Activated naive CD8-positive, alpha-beta T cell treated with anti-CD3 and anti-CD28 coated beads, Interleukin-2, amount 50 U/mL, for 24 hours (primary cell): ENCODE measurements at regions not wholly inside any gene's neighbourhood (a gene's known extent, or its start where the extent isn't known, plus 50 kb on each side); places are given as distances from the start of the nearest gene placed in this dataset.

ENCODE experiments used
- ATAC-seq: fragments of 150-1000 bp; cut with Tn5 transposase; one replicate; pipeline ENCODE4 v1.10.0; 2021
- DNase-seq: peaks from one replicate; pipeline ENCODE4 v3.0.0; 2021
- H3K27ac Mint-ChIP-seq: one replicate; pipeline ENCODE4 v1.8.0; 2021; ENCODE audit warnings: mild to moderate bottlenecking, mixed read lengths
- H3K27me3 Mint-ChIP-seq: one replicate; pipeline ENCODE4 v1.8.0; 2021; ENCODE audit warnings: mixed read lengths
- H3K36me3 Mint-ChIP-seq: one replicate; pipeline ENCODE4 v1.8.0; 2021; ENCODE audit warnings: low read depth, mixed read lengths
- H3K4me1 Mint-ChIP-seq: one replicate; pipeline ENCODE4 v1.8.0; 2021; ENCODE audit warnings: mixed read lengths
- H3K4me3 Mint-ChIP-seq: one replicate; pipeline ENCODE4 v1.8.0; 2021; ENCODE audit warnings: mild to moderate bottlenecking, moderate library complexity, mixed read lengths
- H3K9me3 Mint-ChIP-seq: one replicate; pipeline ENCODE4 v1.8.0; 2021; ENCODE audit warnings: mixed read lengths

DNA sequence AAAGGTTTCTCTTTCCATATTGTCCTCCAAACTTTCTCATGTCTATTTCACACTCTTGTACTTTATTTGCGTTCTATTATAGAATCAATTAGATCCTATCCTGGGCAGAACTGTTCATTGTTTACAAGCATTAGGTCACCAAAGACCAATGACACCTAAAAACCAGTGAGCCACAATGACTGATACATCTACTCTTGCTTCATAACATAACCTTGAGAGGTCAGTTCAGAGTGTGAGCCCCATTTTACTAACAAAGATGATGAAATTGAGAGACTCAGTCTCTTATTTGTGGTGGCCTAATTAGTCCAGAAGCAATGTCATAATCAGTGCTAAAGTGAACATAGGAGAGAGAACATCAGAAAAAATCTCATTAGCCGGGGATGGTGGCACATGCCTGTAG is 248.9 kb upstream of the RBBP8 start:
- Mint-ChIP-seq H3K27ac (no peak overlapping the region), H3K4me1 (no peaks in the 10 kb centered on the region), H3K27me3 (no peaks in the 10 kb centered on the region), H3K4me3 (no peak overlapping the region), H3K36me3 (no peaks in the 10 kb centered on the region), H3K9me3 (no peaks in the 10 kb centered on the region)
- DNase-seq (no peak), ATAC-seq (no peak)

DNA sequence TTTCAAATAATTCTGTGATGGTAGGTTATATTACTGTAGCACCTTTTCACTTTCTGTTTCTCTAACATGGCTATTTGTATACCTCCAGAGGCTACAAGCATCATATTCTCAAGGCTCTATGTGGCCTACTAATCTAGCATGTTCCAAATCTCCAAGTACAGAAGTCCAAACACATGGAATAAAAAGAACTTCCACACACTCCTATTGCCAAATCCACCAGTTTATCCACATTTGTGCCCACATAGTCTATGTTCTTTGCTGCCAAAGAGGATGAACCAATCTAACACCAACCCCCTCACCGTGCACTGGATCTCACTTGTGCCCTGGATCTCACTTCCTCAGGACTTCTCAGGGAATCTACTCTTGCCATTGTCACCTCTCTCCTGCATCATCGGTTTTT is 247.3 kb upstream of the RBBP8 start:
- Mint-ChIP-seq H3K27ac (no peak overlapping the region), H3K4me3 (no peak overlapping the region), H3K27me3 (no peaks in the 10 kb centered on the region), H3K9me3 (no peaks in the 10 kb centered on the region), H3K36me3 (no peaks in the 10 kb centered on the region), H3K4me1 (no peaks in the 10 kb centered on the region)
- no peak for ATAC-seq
- no peak for DNase-seq

DNA sequence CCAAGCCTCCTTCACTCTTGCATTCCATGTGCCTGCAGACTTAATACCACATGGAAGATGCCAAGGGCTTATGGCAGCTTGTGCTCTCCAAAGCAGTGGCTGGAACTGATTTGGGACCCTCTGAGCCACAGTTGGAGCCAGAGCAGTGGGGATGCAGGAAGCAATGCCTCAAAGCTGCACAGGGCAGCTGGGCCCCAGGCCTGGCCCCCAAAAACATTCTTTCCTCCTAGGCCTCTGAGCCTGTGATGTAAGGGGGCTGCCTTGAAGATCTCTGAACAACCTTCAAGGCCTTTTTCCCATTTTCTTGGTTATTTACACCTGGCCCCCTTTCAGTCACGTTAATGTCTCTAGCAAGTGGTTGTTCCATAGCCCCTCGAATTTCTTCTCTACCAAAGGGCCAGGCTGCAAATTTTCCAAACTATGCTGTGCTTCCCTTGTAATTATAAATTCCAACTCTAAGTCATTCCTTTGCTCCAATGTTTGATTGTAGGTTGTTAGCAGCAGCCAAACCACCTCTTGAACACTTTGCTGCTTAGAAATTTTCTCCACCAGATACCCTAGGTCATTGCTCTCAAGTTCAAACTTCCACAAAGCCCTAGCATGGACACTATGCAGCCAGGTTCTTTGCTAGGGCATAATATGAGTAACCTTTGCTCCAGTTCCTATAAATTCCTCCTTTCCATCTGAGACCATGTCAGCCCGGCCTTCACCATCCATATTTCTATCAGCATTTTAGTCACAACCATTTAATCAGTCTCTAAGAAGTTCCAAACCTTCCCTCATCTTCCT is 245.0 kb upstream of the RBBP8 start:
- no peak overlapping the region for H3K4me3 Mint-ChIP-seq
- no peaks in the 10 kb centered on the region for H3K4me1 Mint-ChIP-seq
- no peaks in the 10 kb centered on the region for H3K27me3 Mint-ChIP-seq
- no peak overlapping the region for H3K27ac Mint-ChIP-seq
- H3K36me3 Mint-ChIP-seq = no peaks in the 10 kb centered on the region
- ATAC-seq (no peak), DNase-seq (no peak)
- H3K9me3 Mint-ChIP-seq = no peaks in the 10 kb centered on the region

DNA sequence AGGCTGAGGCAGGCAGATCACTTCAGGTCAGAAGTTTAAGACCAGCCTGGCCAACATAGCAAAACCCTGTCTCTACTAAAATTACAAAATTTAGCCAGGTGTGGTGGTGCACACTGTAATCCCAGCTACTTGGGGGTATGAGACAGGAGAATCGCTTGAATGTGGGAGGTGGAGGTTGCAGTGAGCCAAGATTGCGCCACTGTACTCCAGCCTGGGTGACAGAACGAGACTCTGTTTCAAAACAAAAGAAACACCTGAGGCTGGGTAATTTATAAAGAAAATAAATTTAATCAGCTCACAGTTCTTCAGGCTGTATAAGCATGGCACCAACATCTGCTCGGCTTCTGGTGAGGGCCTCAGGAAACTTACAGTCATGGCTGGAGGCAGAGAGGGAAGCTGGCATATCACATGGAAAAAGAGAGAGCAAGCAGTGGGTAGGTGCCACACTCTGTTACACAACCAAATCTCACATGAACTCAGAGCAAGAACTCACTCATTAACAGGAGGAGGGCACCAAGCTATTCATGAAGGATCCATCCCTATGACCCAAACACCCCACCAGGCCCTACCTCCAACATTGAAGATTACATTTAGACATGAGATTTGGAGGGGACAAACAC is 244.1 kb upstream of the RBBP8 start:
- no peak overlapping the region for H3K4me3 Mint-ChIP-seq
- ATAC-seq (no peak), DNase-seq (no peak)
- H3K4me1 Mint-ChIP-seq = no peaks in the 10 kb centered on the region
- H3K9me3 Mint-ChIP-seq = no peaks in the 10 kb centered on the region
- H3K27ac Mint-ChIP-seq = no peak overlapping the region
- H3K27me3 Mint-ChIP-seq = peaks cover 3% of the 10 kb centered on the region
- H3K36me3 Mint-ChIP-seq = no peaks in the 10 kb centered on the region

DNA sequence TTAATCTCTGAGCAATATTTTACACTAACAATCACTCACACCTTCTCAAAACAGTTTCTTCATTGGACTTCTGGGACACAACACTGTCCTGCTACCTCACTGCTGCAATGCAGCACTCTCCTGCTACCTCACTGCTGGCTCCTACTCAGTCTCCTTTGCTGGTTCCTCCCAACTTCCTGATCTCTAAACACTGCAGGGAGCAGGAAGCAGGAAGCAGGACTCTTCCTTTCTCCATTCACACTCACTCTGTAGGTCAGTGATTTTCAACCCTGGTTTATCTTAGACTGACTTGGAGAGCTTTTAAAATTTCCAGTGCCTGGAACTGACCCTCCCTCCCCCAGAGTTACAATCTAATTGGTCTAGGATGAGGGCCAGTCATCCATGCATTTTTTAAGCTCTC is 243.4 kb upstream of the RBBP8 start:
- no peak for ATAC-seq
- H3K9me3 Mint-ChIP-seq = no peaks in the 10 kb centered on the region

DNA sequence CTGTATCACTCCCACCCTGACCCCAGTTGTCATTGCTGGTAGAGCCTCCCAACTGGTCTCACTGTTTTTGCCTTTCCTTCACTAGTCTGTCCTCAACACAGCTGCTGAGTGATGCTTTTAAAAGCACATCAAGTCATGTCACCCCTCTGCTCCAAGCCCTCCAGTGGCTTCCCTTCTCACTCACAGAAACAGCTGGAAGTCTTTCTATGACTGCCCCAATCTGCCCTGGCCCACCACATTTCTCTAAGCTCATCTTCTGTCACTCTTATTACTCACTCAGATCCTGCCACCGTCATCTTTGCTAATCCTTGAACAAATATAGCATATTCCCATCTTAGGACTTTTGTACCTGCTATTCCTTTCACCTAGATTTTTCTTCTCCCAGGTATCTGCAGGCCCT is 242.6 kb upstream of the RBBP8 start:
- DNase-seq (no peak), ATAC-seq (no peak)
- Mint-ChIP-seq H3K27ac (no peak overlapping the region), H3K4me1 (no peaks in the 10 kb centered on the region), H3K9me3 (no peaks in the 10 kb centered on the region), H3K36me3 (no peaks in the 10 kb centered on the region), H3K27me3 (peaks cover 5% of the 10 kb centered on the region), H3K4me3 (no peak overlapping the region)

More for the DNA sequence above, 243.4 kb upstream of the RBBP8 start:
- Mint-ChIP-seq H3K4me3 (no peak overlapping the region), H3K36me3 (no peaks in the 10 kb centered on the region), H3K27ac (no peak overlapping the region), H3K4me1 (no peaks in the 10 kb centered on the region), H3K27me3 (peaks cover 3% of the 10 kb centered on the region)
- no peak for DNase-seq

DNA sequence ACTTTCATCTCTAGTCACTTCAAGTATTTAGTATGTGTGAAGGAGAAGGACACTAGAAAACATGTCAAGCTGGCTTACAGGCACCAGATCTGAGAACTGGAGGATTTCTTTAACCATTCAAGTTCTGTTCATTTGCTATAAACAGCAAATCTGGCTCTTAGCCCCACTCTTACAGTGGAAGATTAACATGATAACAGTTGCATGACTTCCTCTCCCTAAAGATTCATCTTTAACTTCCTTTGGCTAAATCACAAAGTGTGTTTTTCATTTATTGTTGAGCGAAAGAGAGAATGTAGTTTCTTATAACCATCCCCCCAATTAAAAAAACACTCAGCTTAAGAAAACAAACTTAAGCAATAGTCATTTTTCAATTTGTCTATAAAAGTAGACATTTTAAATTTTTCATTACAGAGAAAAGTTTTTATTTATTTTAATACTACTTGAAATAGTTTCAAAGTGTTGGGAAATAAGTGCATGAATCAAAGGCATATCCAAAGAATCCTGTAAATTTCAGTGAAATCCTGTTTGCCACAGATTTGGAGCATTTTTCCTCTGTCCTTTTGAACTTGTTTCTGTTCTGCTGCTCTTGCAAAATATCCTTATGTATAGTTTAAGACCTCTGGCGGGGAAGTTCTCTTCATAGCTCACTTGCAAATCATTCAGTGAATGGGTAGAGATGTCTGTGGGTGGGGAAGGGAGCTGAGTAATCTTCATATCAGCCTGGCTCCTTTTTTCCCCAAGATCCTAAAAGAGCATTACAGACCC is 241.0 kb upstream of the RBBP8 start:
- H3K4me1 Mint-ChIP-seq = no peaks in the 10 kb centered on the region
- no peak overlapping the region for H3K4me3 Mint-ChIP-seq
- H3K9me3 Mint-ChIP-seq = no peaks in the 10 kb centered on the region
- no peaks in the 10 kb centered on the region for H3K36me3 Mint-ChIP-seq
- H3K27ac Mint-ChIP-seq = no peak overlapping the region
- H3K27me3 Mint-ChIP-seq = peaks cover 5% of the 10 kb centered on the region
- no peak for DNase-seq
- ATAC-seq = no peak

DNA sequence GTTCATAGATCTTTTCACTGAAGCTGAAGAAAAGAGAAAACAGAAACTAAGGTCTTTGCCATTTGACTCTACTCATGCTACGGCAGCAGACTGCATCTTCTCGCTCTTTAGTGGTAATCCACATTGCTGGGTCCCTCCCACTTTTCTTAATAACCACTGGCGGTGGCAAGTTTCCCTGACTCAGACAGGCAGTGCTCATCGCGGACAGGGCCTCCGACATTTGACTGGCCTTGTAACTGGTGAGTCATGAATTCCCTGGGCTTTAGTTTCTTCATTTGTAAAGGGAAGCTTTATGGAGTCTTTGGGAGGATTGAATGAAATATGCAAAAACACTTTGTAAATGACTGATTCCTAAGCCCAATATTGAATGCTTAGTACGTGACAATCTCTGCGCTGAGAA is 238.2 kb upstream of the RBBP8 start:
- Mint-ChIP-seq H3K36me3 (no peaks in the 10 kb centered on the region), H3K4me3 (no peak overlapping the region), H3K4me1 (no peaks in the 10 kb centered on the region), H3K27me3 (peaks cover 5% of the 10 kb centered on the region), H3K9me3 (no peaks in the 10 kb centered on the region), H3K27ac (no peak overlapping the region)
- no peak for DNase-seq
- ATAC-seq = peak; percentile 40

DNA sequence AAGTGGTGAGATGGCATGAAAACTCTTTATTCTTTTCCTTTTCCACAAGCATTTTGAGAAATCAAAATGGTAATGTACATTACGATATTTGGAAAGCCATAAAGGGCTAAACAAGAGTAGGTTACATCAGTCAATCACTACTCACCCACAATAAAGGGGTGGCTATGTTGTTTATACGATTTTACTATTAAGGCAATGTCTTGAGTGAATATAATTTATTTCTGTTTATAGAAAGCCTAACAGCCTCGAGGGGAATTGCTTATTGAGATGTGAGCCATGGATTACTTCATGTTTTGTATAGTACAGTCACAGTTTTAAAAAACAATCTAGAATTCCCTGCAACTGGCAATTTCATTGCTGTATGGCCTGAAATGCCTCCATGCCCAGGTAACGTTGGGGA is 237.5 kb upstream of the RBBP8 start:
- no peak overlapping the region for H3K27ac Mint-ChIP-seq
- DNase-seq = no peak
- H3K9me3 Mint-ChIP-seq = no peaks in the 10 kb centered on the region
- H3K4me3 Mint-ChIP-seq = no peak overlapping the region
- no peak for ATAC-seq
- no peaks in the 10 kb centered on the region for H3K36me3 Mint-ChIP-seq
- no peaks in the 10 kb centered on the region for H3K4me1 Mint-ChIP-seq
- peaks cover 5% of the 10 kb centered on the region for H3K27me3 Mint-ChIP-seq

DNA sequence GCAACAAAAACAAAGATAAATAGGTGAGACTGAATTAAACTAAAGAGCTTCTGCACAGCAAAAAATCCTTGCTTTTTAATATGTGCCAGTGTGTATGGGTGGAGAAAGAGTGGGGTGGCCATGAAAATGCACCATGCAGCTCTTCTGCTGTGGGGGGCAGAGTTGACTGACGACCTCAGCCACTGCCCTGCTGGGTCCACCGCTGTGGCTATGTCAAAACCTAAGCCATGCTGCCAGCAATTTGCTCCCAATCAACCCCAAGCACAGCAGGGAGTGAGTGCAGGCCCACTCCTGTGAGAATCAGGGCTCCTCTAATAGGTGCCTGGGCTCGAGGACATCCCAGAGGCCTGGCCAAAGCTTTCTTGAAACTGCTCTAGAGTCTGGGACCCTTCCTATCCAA is 235.6 kb upstream of the RBBP8 start:
- Mint-ChIP-seq H3K36me3 (no peaks in the 10 kb centered on the region), H3K9me3 (no peaks in the 10 kb centered on the region), H3K27ac (no peak overlapping the region), H3K4me3 (no peak overlapping the region), H3K27me3 (peaks cover 5% of the 10 kb centered on the region), H3K4me1 (no peaks in the 10 kb centered on the region)
- DNase-seq (no peak), ATAC-seq (no peak)

DNA sequence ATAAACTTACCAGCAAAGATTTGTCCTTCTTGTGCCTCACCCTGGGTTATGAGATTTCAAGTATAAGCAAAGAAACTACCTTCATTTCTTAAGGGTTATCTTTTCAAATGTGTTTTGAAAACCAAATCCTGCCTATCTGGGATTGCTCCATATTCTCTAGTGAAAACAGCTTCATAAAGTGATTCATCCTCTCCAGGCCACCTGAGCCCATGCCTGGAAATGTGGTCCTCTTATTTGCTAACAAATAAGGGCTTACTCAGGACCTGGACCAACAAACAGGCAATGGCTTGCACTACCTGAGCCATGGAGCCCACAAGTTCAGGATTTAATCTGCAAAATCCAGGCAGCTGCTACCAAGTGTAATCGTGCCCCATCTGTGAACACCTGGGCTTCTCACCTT is 234.4 kb upstream of the RBBP8 start:
- peaks cover 3% of the 10 kb centered on the region for H3K27me3 Mint-ChIP-seq
- no peaks in the 10 kb centered on the region for H3K36me3 Mint-ChIP-seq
- DNase-seq (no peak), ATAC-seq (no peak)
- H3K27ac Mint-ChIP-seq = no peak overlapping the region
- no peak overlapping the region for H3K4me3 Mint-ChIP-seq
- no peaks in the 10 kb centered on the region for H3K9me3 Mint-ChIP-seq
- no peaks in the 10 kb centered on the region for H3K4me1 Mint-ChIP-seq

DNA sequence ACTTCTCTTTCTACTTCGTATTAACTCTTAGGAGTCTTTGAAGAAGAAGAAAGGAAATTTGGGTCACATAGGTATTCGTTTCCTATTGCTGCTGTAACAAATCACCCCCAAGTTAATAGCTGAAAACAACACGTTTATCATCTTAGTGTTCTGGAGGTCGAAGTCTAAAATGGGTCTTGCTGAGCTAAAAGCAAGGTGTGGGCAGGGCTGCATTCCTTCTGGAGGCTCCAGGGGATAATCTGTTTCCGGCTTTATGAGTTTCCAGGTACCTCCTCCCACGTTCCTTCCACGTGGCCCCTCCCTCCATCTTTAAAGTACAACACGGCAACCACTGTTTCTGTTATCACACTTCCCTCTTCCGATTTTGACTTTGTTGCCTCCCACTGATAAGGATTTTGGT is 233.5 kb upstream of the RBBP8 start:
- H3K27ac Mint-ChIP-seq = no peak overlapping the region

DNA sequence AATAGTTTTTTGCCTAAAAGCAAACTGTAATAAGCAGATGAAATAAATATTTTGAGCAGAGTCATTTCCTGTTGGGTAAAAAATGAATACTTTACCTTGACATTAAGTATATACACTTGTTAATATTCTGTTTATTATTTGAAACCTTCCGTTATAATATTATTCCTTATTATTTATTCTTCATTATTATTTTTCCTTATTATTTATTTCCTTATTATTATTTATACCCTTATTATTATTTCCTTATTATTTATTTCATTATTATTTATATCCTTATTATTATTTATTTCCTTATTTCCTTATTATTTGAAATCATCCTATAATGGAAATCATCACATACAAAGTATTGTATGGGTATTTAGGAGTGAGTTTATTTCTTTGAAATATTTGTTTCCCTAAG is 232.2 kb upstream of the RBBP8 start:
- no peak for ATAC-seq
- Mint-ChIP-seq H3K27me3 (no peaks in the 10 kb centered on the region), H3K36me3 (no peaks in the 10 kb centered on the region), H3K4me1 (no peaks in the 10 kb centered on the region), H3K9me3 (no peaks in the 10 kb centered on the region), H3K4me3 (no peak overlapping the region), H3K27ac (no peak overlapping the region)
- no peak for DNase-seq

More for the DNA sequence above, 233.5 kb upstream of the RBBP8 start:
- Mint-ChIP-seq H3K27me3 (peaks cover 2% of the 10 kb centered on the region), H3K9me3 (no peaks in the 10 kb centered on the region), H3K4me3 (no peak overlapping the region), H3K4me1 (no peaks in the 10 kb centered on the region), H3K36me3 (no peaks in the 10 kb centered on the region)
- no peak for ATAC-seq
- no peak for DNase-seq

DNA sequence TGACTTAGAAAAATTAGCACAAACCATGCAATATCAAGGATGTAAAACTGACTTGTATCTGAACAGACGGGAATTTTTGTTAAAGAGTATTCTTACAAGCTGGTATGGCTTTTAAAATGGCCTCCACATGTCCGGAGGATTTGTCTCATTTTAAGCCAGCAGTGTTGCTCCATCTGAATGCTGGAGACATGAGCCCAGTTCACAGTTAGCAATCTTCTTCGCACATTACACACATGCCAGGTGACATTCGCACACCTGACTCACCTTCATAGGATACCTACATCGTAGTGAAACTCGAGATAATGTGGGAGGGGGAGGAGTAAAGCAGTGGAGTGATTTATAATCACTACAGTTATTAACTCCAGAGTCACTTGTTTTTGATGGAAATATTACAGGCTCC is 231.8 kb upstream of the RBBP8 start:
- H3K27me3 Mint-ChIP-seq = no peaks in the 10 kb centered on the region
- no peaks in the 10 kb centered on the region for H3K9me3 Mint-ChIP-seq
- H3K36me3 Mint-ChIP-seq = no peaks in the 10 kb centered on the region
- H3K4me1 Mint-ChIP-seq = no peaks in the 10 kb centered on the region
- ATAC-seq (no peak), DNase-seq (no peak)
- no peak overlapping the region for H3K27ac Mint-ChIP-seq
- no peak overlapping the region for H3K4me3 Mint-ChIP-seq

DNA sequence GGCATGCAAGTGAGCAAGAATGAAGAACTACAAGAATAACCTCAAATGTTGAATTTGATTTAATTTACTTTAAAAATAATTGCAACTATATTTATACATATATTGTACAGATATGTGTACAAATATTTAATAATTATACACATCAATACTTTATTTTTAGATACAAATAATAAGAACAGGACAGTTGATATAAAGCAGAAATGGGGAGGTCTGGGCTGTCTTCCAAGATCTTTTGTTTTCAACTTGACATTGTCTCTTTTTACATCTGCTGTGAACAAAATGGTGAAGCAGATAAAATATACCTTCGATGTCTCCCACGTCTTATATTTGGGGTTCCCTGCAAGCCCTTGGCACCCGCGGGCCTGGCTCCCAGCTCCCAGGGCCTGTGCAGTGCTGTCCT is 231.3 kb upstream of the RBBP8 start:
- no peaks in the 10 kb centered on the region for H3K27me3 Mint-ChIP-seq
- no peaks in the 10 kb centered on the region for H3K4me1 Mint-ChIP-seq
- no peaks in the 10 kb centered on the region for H3K36me3 Mint-ChIP-seq
- ATAC-seq (no peak), DNase-seq (no peak)
- no peak overlapping the region for H3K4me3 Mint-ChIP-seq
- H3K9me3 Mint-ChIP-seq = no peaks in the 10 kb centered on the region
- no peak overlapping the region for H3K27ac Mint-ChIP-seq
